K562 (cell line): ENCODE measurements at regions not wholly inside any gene's neighbourhood (a gene's known extent, or its start where the extent isn't known, plus 50 kb on each side); places are given as distances from the start of the nearest gene placed in this dataset.

Experiments used
- EZH2 ChIP-seq: IDR thresholded peaks from 2 replicates; pipeline ENCODE4 v1.6.1; 2012; ENCODE audit warnings: low read depth, mild to moderate bottlenecking, inconsistent platforms, low read length, borderline replicate concordance
- POLR2AphosphoS5 ChIP-seq: IDR thresholded peaks from 2 replicates; pipeline ENCODE4 v1.6.1; 2011; ENCODE audit warnings: mild to moderate bottlenecking, low read depth, low read length, moderate library complexity; ENCODE audit not compliant: control insufficient read depth, insufficient read depth
- TF ChIP-seq, protein P1 (sequence below): fragments of 450-650 bp; formaldehyde crosslinking; conservative IDR thresholded peaks from 2 replicates; pipeline ENCODE4 v1.4.0; 2022; ENCODE audit warnings: mild to moderate bottlenecking, missing genetic modification characterization

DNA sequence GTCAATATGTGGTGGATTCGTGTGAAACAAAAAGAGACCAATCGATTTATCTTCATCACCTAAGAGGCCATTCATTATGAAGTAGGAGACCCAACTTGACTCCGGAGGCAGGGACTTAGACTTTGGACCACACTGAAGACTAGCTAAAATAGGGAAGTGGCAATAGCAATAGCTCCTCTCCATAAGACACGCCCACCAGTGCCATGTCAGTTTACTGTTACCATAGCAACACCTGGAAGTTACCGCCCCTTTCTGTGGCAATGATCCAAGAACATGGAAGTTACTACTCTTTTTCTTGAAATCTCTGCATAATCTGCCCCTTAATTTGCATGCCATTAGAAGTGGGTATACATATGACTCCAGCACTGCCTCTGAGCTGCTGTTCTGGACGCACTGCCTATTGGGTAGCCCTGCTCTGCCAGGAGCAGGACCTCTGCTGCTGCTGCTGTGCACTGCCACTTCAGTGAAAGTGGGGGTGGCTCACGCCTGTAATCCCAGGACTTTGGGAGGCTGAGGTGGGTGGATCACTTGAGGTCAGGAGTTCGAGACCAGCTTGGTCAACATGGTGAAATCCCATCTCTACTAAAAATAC is 163.2 kb downstream of the PRKX start:
- TF ChIP-seq, protein P1, sequence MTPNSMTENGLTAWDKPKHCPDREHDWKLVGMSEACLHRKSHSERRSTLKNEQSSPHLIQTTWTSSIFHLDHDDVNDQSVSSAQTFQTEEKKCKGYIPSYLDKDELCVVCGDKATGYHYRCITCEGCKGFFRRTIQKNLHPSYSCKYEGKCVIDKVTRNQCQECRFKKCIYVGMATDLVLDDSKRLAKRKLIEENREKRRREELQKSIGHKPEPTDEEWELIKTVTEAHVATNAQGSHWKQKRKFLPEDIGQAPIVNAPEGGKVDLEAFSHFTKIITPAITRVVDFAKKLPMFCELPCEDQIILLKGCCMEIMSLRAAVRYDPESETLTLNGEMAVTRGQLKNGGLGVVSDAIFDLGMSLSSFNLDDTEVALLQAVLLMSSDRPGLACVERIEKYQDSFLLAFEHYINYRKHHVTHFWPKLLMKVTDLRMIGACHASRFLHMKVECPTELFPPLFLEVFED (CRISPR knock-in tag) = no peak
- no peak for TF ChIP-seq EZH2
- TF ChIP-seq POLR2AphosphoS5 = no peak
